RWPE2 (cell line): ENCODE measurements at regions not wholly inside any gene's neighbourhood (a gene's known extent, or its start where the extent isn't known, plus 50 kb on each side); places are given as distances from the start of the nearest gene placed in this dataset.
A peak's percentile ranks its signal among the peaks of the same experiment; 100 is the strongest.

ENCODE experiments used
- ATAC-seq: fragments of 200-7000 bp; cut with Tn5 transposase; 3 replicates; pipeline ENCODE4 v1.9.1; 2021; ENCODE audit warnings: low read depth
- DNase-seq: peaks from one replicate; pipeline ENCODE4 v3.0.0-alpha.2; 2020; ENCODE audit warnings: low spot score
- H3K27ac ChIP-seq: fragments of 450-650 bp; 2 replicates; pipeline ENCODE4 v1.5.1; 2017; ENCODE audit warnings: mild to moderate bottlenecking; ENCODE audit not compliant: poor library complexity, severe bottlenecking
- H3K27me3 ChIP-seq: fragments of 250-450 bp; sonication (Bioruptor Pico); 2 replicates; pipeline ENCODE4 v1.5.1; 2021; ENCODE audit warnings: mild to moderate bottlenecking, moderate library complexity; ENCODE audit not compliant: insufficient read depth, poor library complexity, severe bottlenecking
- H3K36me3 ChIP-seq: fragments of 250-450 bp; sonication (Bioruptor Pico); 2 replicates; pipeline ENCODE4 v1.5.1; 2020; ENCODE audit warnings: low read depth, mild to moderate bottlenecking, moderate library complexity
- H3K4me1 ChIP-seq: fragments of 250-450 bp; sonication (Bioruptor Pico); 2 replicates; pipeline ENCODE4 v1.5.1; 2021; ENCODE audit warnings: mild to moderate bottlenecking, moderate library complexity; ENCODE audit not compliant: insufficient read depth, poor library complexity, severe bottlenecking
- H3K4me3 ChIP-seq: fragments of 250-450 bp; sonication (Bioruptor Pico); 2 replicates; pipeline ENCODE4 v1.5.1; 2021; ENCODE audit warnings: mild to moderate bottlenecking, moderate library complexity; ENCODE audit not compliant: severe bottlenecking
- H3K9me3 ChIP-seq: fragments of 250-450 bp; sonication (Bioruptor Pico); 2 replicates; pipeline ENCODE4 v1.5.1; 2021; ENCODE audit warnings: mild to moderate bottlenecking, moderate library complexity; ENCODE audit not compliant: severe bottlenecking
- TF ChIP-seq, protein P1 (sequence below): fragments of 450-650 bp; IDR thresholded peaks from one replicate; pipeline ENCODE4 v1.5.1; 2017; ENCODE audit warnings: mild to moderate bottlenecking, moderate library complexity; ENCODE audit not compliant: poor library complexity, severe bottlenecking

DNA sequence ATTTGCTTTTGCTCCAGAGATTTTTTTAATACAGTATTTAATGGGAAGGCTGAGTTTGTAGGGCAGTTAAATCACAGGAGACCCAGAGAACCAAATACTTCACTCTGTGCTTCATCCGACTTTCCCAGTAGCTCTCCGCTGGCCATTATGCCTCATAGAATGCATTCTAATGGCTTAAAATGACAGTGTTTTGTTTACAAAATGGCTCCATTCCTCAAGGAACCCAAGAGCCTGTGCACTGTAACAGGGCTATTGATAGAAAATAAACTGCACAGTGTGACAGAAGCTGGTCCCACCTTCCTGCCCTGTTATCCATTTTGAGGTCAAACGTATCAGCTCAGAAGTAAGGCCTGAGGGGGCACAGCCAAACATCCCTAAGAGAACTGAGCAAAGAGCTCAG lies 136.5 kb downstream of the RAP2A start:
- Histone ChIP-seq H3K27me3 (no peaks in the 10 kb centered on the region), H3K36me3 (no peaks in the 10 kb centered on the region), H3K4me1 (peaks cover 8% of the 10 kb centered on the region), H3K9me3 (no peaks in the 10 kb centered on the region), H3K27ac (no peak overlapping the region), H3K4me3 (no peak overlapping the region)
- ATAC-seq (no peak), DNase-seq (no peak)
- TF ChIP-seq, protein P1, sequence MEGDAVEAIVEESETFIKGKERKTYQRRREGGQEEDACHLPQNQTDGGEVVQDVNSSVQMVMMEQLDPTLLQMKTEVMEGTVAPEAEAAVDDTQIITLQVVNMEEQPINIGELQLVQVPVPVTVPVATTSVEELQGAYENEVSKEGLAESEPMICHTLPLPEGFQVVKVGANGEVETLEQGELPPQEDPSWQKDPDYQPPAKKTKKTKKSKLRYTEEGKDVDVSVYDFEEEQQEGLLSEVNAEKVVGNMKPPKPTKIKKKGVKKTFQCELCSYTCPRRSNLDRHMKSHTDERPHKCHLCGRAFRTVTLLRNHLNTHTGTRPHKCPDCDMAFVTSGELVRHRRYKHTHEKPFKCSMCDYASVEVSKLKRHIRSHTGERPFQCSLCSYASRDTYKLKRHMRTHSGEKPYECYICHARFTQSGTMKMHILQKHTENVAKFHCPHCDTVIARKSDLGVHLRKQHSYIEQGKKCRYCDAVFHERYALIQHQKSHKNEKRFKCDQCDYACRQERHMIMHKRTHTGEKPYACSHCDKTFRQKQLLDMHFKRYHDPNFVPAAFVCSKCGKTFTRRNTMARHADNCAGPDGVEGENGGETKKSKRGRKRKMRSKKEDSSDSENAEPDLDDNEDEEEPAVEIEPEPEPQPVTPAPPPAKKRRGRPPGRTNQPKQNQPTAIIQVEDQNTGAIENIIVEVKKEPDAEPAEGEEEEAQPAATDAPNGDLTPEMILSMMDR = no peak

DNA sequence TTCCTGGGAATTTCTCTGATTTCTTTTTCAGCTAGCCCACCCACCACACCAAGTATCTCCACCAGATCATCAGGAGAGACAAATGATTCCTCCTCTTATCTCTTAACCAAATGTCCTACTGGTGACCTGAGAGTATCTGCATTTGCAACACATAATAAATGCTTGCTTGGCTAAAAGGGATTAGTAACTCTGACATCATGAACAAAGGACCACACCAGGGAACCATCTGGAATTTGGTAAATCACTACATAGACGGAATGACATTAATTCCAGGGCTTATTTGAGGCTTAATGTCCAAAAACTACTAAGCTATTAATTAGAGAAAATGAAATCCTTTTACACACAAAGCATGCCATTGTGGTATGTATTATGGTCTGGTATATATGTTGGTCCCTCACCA lies 139.0 kb downstream of the RAP2A start:
- H3K27me3 ChIP-seq = no peaks in the 10 kb centered on the region
- H3K4me3 ChIP-seq = no peak overlapping the region
- no peak overlapping the region for H3K27ac ChIP-seq
- TF ChIP-seq, protein P1 = no peak
- DNase-seq (no peak), ATAC-seq (no peak)
- peaks cover 2% of the 10 kb centered on the region for H3K4me1 ChIP-seq
- H3K36me3 ChIP-seq = no peaks in the 10 kb centered on the region
- H3K9me3 ChIP-seq = no peaks in the 10 kb centered on the region

DNA sequence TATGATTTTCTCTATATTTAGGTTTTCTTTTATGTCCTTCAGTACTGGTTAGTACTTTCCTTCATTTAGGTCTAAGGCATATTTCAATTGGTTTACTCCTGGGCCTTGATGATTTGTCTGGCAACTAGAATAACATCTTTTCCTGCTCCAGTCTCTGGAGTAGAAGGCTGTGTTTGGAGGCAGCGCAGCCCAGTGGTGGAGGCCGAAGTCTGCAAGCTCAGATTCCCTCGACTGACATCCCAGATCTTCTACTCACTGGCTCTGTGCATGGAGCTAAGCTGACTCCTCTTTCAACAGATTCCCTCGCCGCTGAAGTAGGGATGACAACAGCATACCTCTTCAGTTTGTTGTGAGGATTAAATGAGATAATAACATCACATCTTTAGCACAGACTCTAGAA lies 141.0 kb downstream of the RAP2A start:
- peak; percentile 76 for ATAC-seq

DNA sequence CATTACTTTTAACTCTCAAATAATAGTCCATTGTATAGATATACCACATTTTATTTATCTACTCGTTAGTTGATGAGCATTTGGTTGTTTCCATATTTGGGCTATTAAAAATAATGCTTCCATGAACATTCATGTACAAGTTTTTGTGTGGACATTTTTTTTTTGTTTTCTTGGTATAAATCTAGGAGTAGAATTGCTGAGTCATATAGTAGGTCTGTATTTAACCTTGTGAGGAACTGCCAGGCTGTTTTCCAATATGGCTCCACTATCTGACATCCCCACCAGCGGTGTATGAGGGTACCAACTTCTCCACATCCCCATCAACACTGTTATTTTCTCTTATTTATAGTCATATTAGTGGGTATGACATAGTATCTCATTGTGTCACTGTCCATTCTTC lies 143.1 kb downstream of the RAP2A start:
- no peaks in the 10 kb centered on the region for H3K4me1 ChIP-seq
- H3K9me3 ChIP-seq = no peaks in the 10 kb centered on the region
- no peak for ATAC-seq
- no peaks in the 10 kb centered on the region for H3K27me3 ChIP-seq
- H3K4me3 ChIP-seq = no peak overlapping the region
- H3K27ac ChIP-seq = no peak overlapping the region
- no peak for DNase-seq
- TF ChIP-seq, protein P1 = no peak
- no peaks in the 10 kb centered on the region for H3K36me3 ChIP-seq

More for the DNA sequence above, 141.0 kb downstream of the RAP2A start:
- Histone ChIP-seq H3K9me3 (no peaks in the 10 kb centered on the region), H3K27ac (no peak overlapping the region), H3K4me3 (no peak overlapping the region), H3K4me1 (no peaks in the 10 kb centered on the region), H3K27me3 (no peaks in the 10 kb centered on the region), H3K36me3 (no peaks in the 10 kb centered on the region)
- TF ChIP-seq, protein P1 = peak; percentile 58
- no peak for DNase-seq

DNA sequence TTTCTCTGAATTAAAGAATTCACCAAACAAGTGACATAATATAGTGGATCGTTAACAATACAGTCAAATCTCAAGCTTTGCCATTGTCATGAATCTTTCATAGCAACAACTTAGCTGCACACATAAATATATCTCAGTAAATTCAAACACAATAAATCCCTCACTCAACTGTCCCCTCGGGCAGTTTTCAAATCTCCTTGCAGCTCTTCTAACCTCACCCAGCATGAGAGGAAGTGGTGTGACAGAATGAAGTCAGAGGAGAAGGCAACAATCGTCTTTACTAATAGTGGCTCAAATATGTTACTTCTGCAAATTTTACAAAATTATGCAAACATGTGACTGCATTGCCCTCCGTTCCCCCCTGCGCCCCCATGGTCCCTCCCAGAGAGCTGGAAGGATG lies 148.2 kb downstream of the RAP2A start:
- TF ChIP-seq, protein P1 = no peak
- Histone ChIP-seq H3K4me1 (no peaks in the 10 kb centered on the region), H3K9me3 (no peaks in the 10 kb centered on the region), H3K27ac (no peak overlapping the region), H3K36me3 (no peaks in the 10 kb centered on the region), H3K4me3 (no peak overlapping the region), H3K27me3 (no peaks in the 10 kb centered on the region)
- ATAC-seq (no peak), DNase-seq (no peak)
